ENCODE measurements at regions not wholly inside any gene's neighbourhood (a gene's known extent, or its start where the extent isn't known, plus 50 kb on each side); places are given as distances from the start of the nearest gene placed in this dataset.

- Mint-ChIP-seq H3K27ac (no peak overlapping the region), H3K9me3 (no peaks in the 10 kb centered on the region), H3K4me1 (no peaks in the 10 kb centered on the region), H3K27me3 (no peaks in the 10 kb centered on the region), H3K36me3 (ENCODE audit: low read depth) (no peaks in the 10 kb centered on the region), H3K4me3 (no peak overlapping the region)
- ChIA-PET POLR2A (no interaction called here), CTCF (no interaction called here)
- no peak for DNase-seq
These were observed 131.0 kb upstream of the PSMD7 start for GRCh38 chr16:74165566-74166080.

DNA sequence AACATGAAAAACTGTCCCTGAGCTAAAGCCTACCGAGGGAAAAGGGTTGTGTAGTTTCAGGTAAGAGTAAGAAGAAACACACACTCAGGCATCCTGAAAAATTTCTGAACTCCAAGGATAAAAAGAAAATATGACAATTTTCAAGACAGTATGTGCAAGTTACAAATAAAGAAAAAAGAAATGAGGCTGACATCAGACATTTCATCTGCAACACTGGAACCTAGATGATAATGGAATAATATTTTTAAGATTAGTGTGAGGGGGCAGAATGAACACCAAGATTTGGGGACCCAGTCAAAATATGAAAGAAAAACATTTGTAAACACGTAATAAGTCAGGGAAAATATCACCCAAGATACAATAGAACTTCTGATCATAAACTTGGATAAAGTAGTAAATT is 135.9 kb upstream of the PSMD7 start:
- H3K36me3 Mint-ChIP-seq (ENCODE audit: low read depth): no peaks in the 10 kb centered on the region
- no peak overlapping the region for H3K27ac Mint-ChIP-seq
- no peaks in the 10 kb centered on the region for H3K27me3 Mint-ChIP-seq
- ChIA-PET CTCF (no interaction called here), POLR2A (no interaction called here)
- no peak overlapping the region for H3K4me3 Mint-ChIP-seq
- H3K4me1 Mint-ChIP-seq: no peaks in the 10 kb centered on the region
- H3K9me3 Mint-ChIP-seq: no peaks in the 10 kb centered on the region
- DNase-seq: no peak

DNA sequence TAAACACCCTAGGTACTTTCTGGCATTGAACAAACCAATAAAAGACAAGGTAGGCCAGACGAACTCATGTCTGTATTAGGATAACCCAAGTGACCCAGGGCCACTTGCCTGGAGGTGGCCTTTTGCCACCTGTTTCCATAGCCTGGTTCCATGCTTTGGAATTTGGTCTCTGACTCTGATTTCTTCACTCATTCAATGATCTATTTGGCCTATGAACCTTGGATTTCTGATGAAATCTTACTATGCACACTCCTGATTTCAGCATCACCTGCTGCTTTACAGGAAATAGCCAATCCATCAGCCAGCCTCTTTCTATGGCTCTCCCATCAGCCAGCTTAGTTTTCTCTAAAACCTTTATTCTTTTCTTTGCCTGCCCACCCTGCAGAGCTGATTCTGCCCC is 142.8 kb upstream of the PSMD7 start:
- Mint-ChIP-seq H3K4me3 (no peak overlapping the region), H3K27me3 (peaks cover 1% of the 10 kb centered on the region), H3K27ac (no peak overlapping the region), H3K9me3 (peaks cover 2% of the 10 kb centered on the region), H3K4me1 (no peaks in the 10 kb centered on the region), H3K36me3 (ENCODE audit: low read depth) (no peaks in the 10 kb centered on the region)
- no peak for DNase-seq
- ChIA-PET CTCF (interaction anchor here (1.1 kb wide), 1 partner anchor 33 kb away, joined by 3 read pairs; no protein-coding TSS in a partner anchor), POLR2A (no interaction called here)

DNA sequence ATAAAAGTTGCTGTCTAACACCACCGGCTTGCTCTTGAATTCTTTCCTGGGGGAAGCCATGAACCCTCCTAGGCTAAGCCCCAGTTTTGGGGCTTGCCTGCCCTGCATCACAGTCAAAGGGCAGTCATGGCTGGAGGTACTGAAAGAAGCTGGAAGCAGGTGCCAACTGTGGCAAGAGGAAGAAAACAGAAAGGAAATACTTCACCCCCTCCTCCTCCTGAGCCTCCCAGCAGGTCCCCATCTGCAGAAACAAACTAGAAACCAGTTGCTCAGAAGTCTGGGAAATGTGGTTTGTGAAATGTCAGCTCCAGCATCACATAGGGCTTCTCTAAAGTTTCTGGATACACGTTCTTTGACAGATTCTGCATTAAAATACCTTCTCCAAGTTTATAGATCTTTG is 150.0 kb upstream of the PSMD7 start:
- Mint-ChIP-seq H3K9me3 (peaks cover under 1% of the 10 kb centered on the region), H3K4me1 (no peaks in the 10 kb centered on the region), H3K27ac (no peak overlapping the region), H3K27me3 (no peaks in the 10 kb centered on the region), H3K36me3 (ENCODE audit: low read depth) (no peaks in the 10 kb centered on the region), H3K4me3 (no peak overlapping the region)
- ChIA-PET CTCF (no interaction called here), POLR2A (no interaction called here)
- DNase-seq: no peak

GRCh38 chr16:74143171-74143570 is 153.4 kb upstream of the PSMD7 start:
- Mint-ChIP-seq H3K27me3 (no peaks in the 10 kb centered on the region), H3K9me3 (peaks cover 2% of the 10 kb centered on the region), H3K4me3 (no peak overlapping the region), H3K4me1 (no peaks in the 10 kb centered on the region), H3K27ac (no peak overlapping the region), H3K36me3 (ENCODE audit: low read depth) (no peaks in the 10 kb centered on the region)
- DNase-seq: no peak
- ChIA-PET POLR2A (no interaction called here), CTCF (no interaction called here)

GRCh38 chr16:74141015-74141414 is 155.6 kb upstream of the PSMD7 start:
- Mint-ChIP-seq H3K4me1 (no peaks in the 10 kb centered on the region), H3K36me3 (ENCODE audit: low read depth) (no peaks in the 10 kb centered on the region), H3K4me3 (no peak overlapping the region), H3K9me3 (peaks cover 2% of the 10 kb centered on the region), H3K27ac (no peak overlapping the region), H3K27me3 (no peaks in the 10 kb centered on the region)
- CTCF ChIA-PET: interaction anchor here (0.6 kb wide), 1 partner anchor 34 kb away, joined by 3 read pairs; no protein-coding TSS in a partner anchor
- no peak for DNase-seq
- POLR2A ChIA-PET: no interaction called here

DNA sequence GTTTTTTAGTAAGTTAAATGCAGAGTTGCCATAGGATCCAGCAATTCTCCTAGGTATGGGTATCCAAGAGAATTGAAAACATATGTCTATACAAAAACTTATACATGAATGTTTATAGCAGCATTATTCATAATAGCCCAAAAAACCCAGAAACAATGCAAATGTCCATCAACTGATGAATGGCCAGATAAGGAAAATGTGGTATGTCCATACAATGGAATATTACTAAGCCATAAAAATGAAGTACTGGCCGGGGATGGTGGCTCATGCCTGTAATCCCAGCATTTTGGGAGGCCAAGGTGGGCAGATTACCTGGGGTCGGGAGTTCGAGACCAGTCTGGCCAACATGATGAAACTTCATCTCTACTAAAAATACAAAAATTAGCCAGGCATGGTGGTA is 156.1 kb upstream of the PSMD7 start:
- H3K27me3 Mint-ChIP-seq: no peaks in the 10 kb centered on the region
- no peaks in the 10 kb centered on the region for H3K4me1 Mint-ChIP-seq
- ChIA-PET POLR2A (no interaction called here), CTCF (no interaction called here)
- peaks cover 2% of the 10 kb centered on the region for H3K9me3 Mint-ChIP-seq
- no peak overlapping the region for H3K27ac Mint-ChIP-seq
- H3K36me3 Mint-ChIP-seq (ENCODE audit: low read depth): no peaks in the 10 kb centered on the region
- no peak overlapping the region for H3K4me3 Mint-ChIP-seq
- no peak for DNase-seq

- H3K4me1 Mint-ChIP-seq: no peaks in the 10 kb centered on the region
- no peaks in the 10 kb centered on the region for H3K9me3 Mint-ChIP-seq
- DNase-seq: no peak
- peaks cover 10% of the 10 kb centered on the region for H3K27me3 Mint-ChIP-seq
- H3K27ac Mint-ChIP-seq: no peak overlapping the region
- POLR2A ChIA-PET: no interaction called here
- H3K36me3 Mint-ChIP-seq (ENCODE audit: low read depth): no peaks in the 10 kb centered on the region
- H3K4me3 Mint-ChIP-seq: no peak overlapping the region
- CTCF ChIA-PET: no interaction called here
These were observed 172.8 kb upstream of the PSMD7 start for GRCh38 chr16:74123826-74124225.

DNA sequence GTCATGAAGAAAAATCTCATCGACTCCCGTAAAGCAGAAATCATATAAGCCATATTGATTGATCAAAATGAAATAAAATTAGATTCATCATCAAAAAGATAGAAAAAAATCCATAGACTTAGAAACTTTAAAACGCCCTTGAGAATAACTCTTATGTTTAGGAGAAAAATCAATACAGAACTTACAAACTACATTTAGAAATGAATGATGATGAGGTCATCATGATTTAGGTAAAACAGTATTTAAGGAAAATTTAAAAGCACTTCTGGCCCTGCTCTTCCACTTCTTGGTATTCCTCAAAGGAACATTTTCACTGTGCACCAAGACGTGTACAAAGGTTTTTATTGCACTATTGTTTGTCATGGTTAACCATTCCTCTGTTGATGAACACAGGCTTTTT is 173.4 kb upstream of the PSMD7 start:
- DNase-seq: no peak
- Mint-ChIP-seq H3K27ac (no peak overlapping the region), H3K4me3 (no peak overlapping the region), H3K9me3 (no peaks in the 10 kb centered on the region), H3K36me3 (ENCODE audit: low read depth) (no peaks in the 10 kb centered on the region), H3K27me3 (peaks cover 10% of the 10 kb centered on the region), H3K4me1 (no peaks in the 10 kb centered on the region)
- ChIA-PET POLR2A (no interaction called here), CTCF (no interaction called here)

DNA sequence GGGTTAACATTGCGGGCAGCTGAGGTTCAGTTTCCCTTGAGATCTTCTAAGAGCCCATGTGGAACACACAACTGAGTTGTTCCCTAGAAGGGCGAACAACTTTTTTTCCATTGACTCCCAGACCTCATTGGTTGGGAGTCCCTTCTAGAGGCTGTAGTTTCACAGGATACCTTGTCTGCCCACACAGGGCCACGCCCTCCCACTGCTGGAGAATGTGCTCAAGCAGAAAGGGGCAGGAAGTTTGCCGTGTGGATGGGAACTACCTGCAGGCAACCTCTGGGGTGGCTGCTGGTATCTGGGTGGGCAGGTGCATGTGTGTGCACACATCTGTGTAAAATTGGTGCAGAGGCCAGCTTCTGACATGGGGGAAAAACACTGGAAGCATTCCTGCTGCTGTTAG is 178.8 kb upstream of the PSMD7 start:
- H3K9me3 Mint-ChIP-seq: no peaks in the 10 kb centered on the region
- POLR2A ChIA-PET: no interaction called here
- CTCF ChIA-PET: interaction anchor here (0.6 to 0.7 kb wide), 2 partner anchors 10 to 1086 kb away, joined by 3 read pairs; no protein-coding TSS in a partner anchor
- no peak for DNase-seq
- no peaks in the 10 kb centered on the region for H3K4me1 Mint-ChIP-seq
- no peak overlapping the region for H3K4me3 Mint-ChIP-seq
- H3K27me3 Mint-ChIP-seq: peaks cover 4% of the 10 kb centered on the region
- no peaks in the 10 kb centered on the region for H3K36me3 Mint-ChIP-seq (ENCODE audit: low read depth)
- H3K27ac Mint-ChIP-seq: no peak overlapping the region

GRCh38 chr16:74113545-74113944 is 183.1 kb upstream of the PSMD7 start:
- Mint-ChIP-seq H3K9me3 (no peaks in the 10 kb centered on the region), H3K27ac (no peak overlapping the region), H3K4me3 (no peak overlapping the region), H3K36me3 (ENCODE audit: low read depth) (no peaks in the 10 kb centered on the region), H3K27me3 (peaks cover 4% of the 10 kb centered on the region), H3K4me1 (no peaks in the 10 kb centered on the region)
- POLR2A ChIA-PET: no interaction called here
- DNase-seq: no peak
- CTCF ChIA-PET: no interaction called here

DNA sequence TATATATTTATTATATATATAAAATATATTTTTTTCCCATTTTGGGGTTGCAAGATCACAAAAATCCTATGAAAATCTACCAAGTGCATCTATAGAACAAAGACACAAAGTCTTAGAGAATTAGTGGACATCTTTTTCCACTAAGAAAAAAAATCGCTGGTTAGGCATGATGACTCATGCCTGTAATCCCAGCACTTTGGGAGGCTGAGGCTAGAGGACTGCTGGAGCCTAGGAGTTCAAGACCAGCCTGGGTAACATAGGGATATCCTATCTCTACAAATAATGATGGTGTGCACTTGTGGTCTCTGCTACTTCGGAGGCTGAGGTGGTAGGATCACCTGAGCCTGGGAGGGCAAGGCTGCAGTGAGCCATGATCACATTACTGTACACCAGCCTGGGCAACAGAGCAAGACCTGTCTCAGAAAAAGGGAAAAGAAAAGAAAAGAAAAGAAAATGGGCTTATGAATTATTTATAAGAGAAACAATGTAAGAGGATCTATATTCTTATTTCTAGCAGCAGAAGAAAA is 185.1 kb upstream of the PSMD7 start:
- ChIA-PET POLR2A (no interaction called here), CTCF (no interaction called here)
- H3K36me3 Mint-ChIP-seq (ENCODE audit: low read depth): no peaks in the 10 kb centered on the region
- no peak overlapping the region for H3K27ac Mint-ChIP-seq
- peaks cover 4% of the 10 kb centered on the region for H3K4me1 Mint-ChIP-seq
- H3K27me3 Mint-ChIP-seq: peaks cover 4% of the 10 kb centered on the region
- no peak overlapping the region for H3K4me3 Mint-ChIP-seq
- DNase-seq: no peak
- H3K9me3 Mint-ChIP-seq: no peaks in the 10 kb centered on the region

DNA sequence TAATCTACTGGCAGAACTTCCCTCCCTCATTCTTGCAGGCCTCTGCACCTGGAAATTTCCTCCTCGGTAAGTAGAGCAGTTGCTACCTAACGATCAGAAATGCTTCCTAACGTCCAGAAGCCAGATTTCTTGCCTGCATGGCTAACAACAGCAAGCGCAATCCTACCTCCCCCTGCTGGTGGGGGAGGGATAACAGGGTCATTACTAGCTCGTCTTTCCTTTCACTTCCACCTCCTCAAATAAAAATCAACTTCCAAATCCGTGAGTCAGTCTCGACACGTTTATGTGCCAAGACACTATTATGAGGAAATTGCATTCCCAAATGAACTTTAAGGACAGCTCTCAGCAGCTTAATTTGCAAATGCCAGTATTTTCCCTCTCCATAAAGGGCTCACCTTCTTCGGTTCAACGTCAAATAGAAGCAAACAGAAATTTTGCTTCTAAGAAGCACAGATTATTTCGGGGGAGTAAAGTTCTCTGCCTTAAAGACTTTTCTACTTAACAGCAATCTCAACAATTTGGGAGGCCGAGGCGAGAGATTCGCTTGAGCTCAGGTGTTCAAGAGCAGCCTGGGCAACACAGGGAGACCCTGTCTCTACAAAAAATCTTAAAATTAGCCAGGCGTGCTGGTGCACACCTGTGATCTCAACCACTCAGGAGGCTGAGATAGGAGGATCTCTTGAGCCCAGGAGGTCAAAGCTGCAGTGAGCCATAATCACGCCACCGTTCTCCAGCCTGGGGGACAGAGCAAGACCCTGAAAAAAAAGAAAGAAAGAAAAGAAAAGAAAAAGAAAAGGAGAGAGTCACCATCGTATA is 188.6 kb upstream of the PSMD7 start:
- peak; percentile 43 for DNase-seq
- Mint-ChIP-seq H3K27me3 (no peaks in the 10 kb centered on the region), H3K9me3 (no peaks in the 10 kb centered on the region), H3K36me3 (ENCODE audit: low read depth) (no peaks in the 10 kb centered on the region), H3K4me1 (peaks cover 4% of the 10 kb centered on the region), H3K4me3 (peak overlapping the region; percentile 36), H3K27ac (no peak overlapping the region)
- ChIA-PET CTCF (interaction anchor here (0.6 to 1.2 kb wide), 3 partner anchors 9 to 1834 kb away, joined by 3 to 4 read pairs (median 3); no protein-coding TSS in a partner anchor), POLR2A (no interaction called here)

- CTCF ChIA-PET: no interaction called here
- H3K36me3 Mint-ChIP-seq (ENCODE audit: low read depth): no peaks in the 10 kb centered on the region
- no peaks in the 10 kb centered on the region for H3K27me3 Mint-ChIP-seq
- H3K4me3 Mint-ChIP-seq: no peak overlapping the region
- DNase-seq: no peak
- no peaks in the 10 kb centered on the region for H3K9me3 Mint-ChIP-seq
- POLR2A ChIA-PET: no interaction called here
- peaks cover 4% of the 10 kb centered on the region for H3K4me1 Mint-ChIP-seq
- H3K27ac Mint-ChIP-seq: no peak overlapping the region
These were observed 192.6 kb upstream of the PSMD7 start for GRCh38 chr16:74104022-74104421.
